Natural killer cell (primary cell): ENCODE measurements at regions not wholly inside any gene's neighbourhood (a gene's known extent, or its start where the extent isn't known, plus 50 kb on each side); places are given as distances from the start of the nearest gene placed in this dataset.

Experiments
- ATAC-seq, 3 donors: fragments of 150-1000 bp in 2 of 3; fragments of 200-7000 bp in 1 of 3; cut with Tn5 transposase; 1 replicate in 1 of 3; 2 replicates in 2 of 3; pipeline ENCODE4 v1.10.0; 2021; ENCODE audit warnings: mild to moderate bottlenecking in 2 of 3, moderate library complexity in 2 of 3
- DNase-seq, 2 donors: peaks; one replicate each; pipeline versions ENCODE4 v3.0.0 to v3.0.0-alpha.2; 2013 to 2021; ENCODE audit warnings: mixed read lengths in 1 of 2
- H3K27ac ChIP-seq: one replicate; pipeline ENCODE4 v1.5.1; 2013; ENCODE audit warnings: mild to moderate bottlenecking, low read length
- H3K27me3 ChIP-seq: one replicate; pipeline ENCODE4 v1.6.1; 2013; ENCODE audit warnings: low read length; ENCODE audit not compliant: control insufficient read depth, insufficient read depth
- H3K36me3 ChIP-seq: one replicate; pipeline ENCODE4 v1.6.1; 2013; ENCODE audit warnings: low read length; ENCODE audit not compliant: control insufficient read depth, insufficient read depth
- H3K4me1 ChIP-seq: one replicate; pipeline ENCODE4 v1.6.1; 2013; ENCODE audit warnings: low read length; ENCODE audit not compliant: control insufficient read depth, insufficient read depth
- H3K4me3 ChIP-seq: one replicate; pipeline ENCODE4 v1.5.1; 2013; ENCODE audit warnings: low read length
- H3K9me3 ChIP-seq: one replicate; pipeline ENCODE4 v1.6.1; 2013; ENCODE audit warnings: low read length; ENCODE audit not compliant: control insufficient read depth, insufficient read depth
- H3K27ac Mint-ChIP-seq, 2 donors: one replicate each; pipeline ENCODE4 v1.8.0; 2022; ENCODE audit warnings: mild to moderate bottlenecking in 2 of 2, mixed read lengths in 2 of 2, moderate library complexity in 1 of 2
- H3K27me3 Mint-ChIP-seq, 2 donors: one replicate each; pipeline ENCODE4 v1.8.0; 2022; ENCODE audit warnings: low read depth in 2 of 2, mixed read lengths in 2 of 2
- H3K36me3 Mint-ChIP-seq: one replicate; pipeline ENCODE4 v1.8.0; 2022; ENCODE audit warnings: mixed read lengths
- H3K4me1 Mint-ChIP-seq, 2 donors: one replicate each; pipeline ENCODE4 v1.8.0; 2022; ENCODE audit warnings: mixed read lengths in 2 of 2
- H3K4me3 Mint-ChIP-seq: one replicate; pipeline ENCODE4 v1.8.0; 2022; ENCODE audit warnings: mild to moderate bottlenecking, moderate library complexity, mixed read lengths
- H3K9me3 Mint-ChIP-seq, 2 donors: one replicate each; pipeline ENCODE4 v1.8.0; 2022; ENCODE audit warnings: mixed read lengths in 2 of 2
- CTCF ChIP-seq: fragments of 200-600 bp; IDR thresholded peaks from one replicate; pipeline ENCODE4 v1.8.0; 2022; ENCODE audit warnings: antibody characterized with exemption
- WGBS: methylation state at CpG from one replicate; pipeline ENCODE4 v1.1.7; 2013; ENCODE audit warnings: missing lambda C conversion rate; ENCODE audit not compliant: insufficient coverage; 5-methylcytosine and 5-hydroxymethylcytosine counted together
- intact Hi-C: fragments of 100-400 bp; cut with micrococcal nuclease; formaldehyde crosslinking; loops from one replicate; pipeline ENCODE4 v1.14.2; 2022

GRCh38 chr1:25089772-25090171, 142.5 kb downstream of the SYF2 start:
- intact Hi-C loops = no loop called here
- Mint-ChIP-seq H3K4me3 (no peak overlapping the region), H3K27me3 (peaks cover 55 to 75% of the 10 kb centered on the region in 2 donors), H3K4me1 (peaks cover 13 to 30% of the 10 kb centered on the region in 2 donors), H3K36me3 (no peaks in the 10 kb centered on the region), H3K27ac (no peak overlapping the region), H3K9me3 (no peaks in the 10 kb centered on the region)
- ATAC-seq = no peak
- Histone ChIP-seq H3K27me3 (peaks cover 5% of the 10 kb centered on the region), H3K4me3 (no peak overlapping the region), H3K27ac (no peak overlapping the region), H3K9me3 (no peaks in the 10 kb centered on the region), H3K36me3 (no peaks in the 10 kb centered on the region), H3K4me1 (peaks cover 19% of the 10 kb centered on the region)
- 85% methylated on average over 5 of the region's 7 CpGs for WGBS
- TF ChIP-seq CTCF = no peak
- DNase-seq = no peak

- intact Hi-C loops = no loop called here
- ATAC-seq = no peak
- peaks cover 5% of the 10 kb centered on the region for H3K27me3 ChIP-seq
- no peaks in the 10 kb centered on the region for H3K9me3 Mint-ChIP-seq
- no peaks in the 10 kb centered on the region for H3K9me3 ChIP-seq
- no peak overlapping the region for H3K27ac Mint-ChIP-seq
- WGBS = 87% methylated on average over 7 of the region's 7 CpGs
- peaks cover 12% of the 10 kb centered on the region for H3K4me1 ChIP-seq
- H3K36me3 Mint-ChIP-seq = no peaks in the 10 kb centered on the region
- H3K27ac ChIP-seq = no peak overlapping the region
- H3K27me3 Mint-ChIP-seq = peaks cover 60 to 75% of the 10 kb centered on the region in 2 donors
- TF ChIP-seq CTCF = no peak
- no peak overlapping the region for H3K4me3 ChIP-seq
- H3K4me3 Mint-ChIP-seq = no peak overlapping the region
- H3K36me3 ChIP-seq = no peaks in the 10 kb centered on the region
- no peak for DNase-seq
- peaks cover 5 to 22% of the 10 kb centered on the region in 2 donors for H3K4me1 Mint-ChIP-seq
Measured at GRCh38 chr1:25088946-25089345, 143.4 kb downstream of the SYF2 start.

- intact Hi-C loops = no loop called here
- 62% methylated on average over 6 of the region's 6 CpGs for WGBS
- Mint-ChIP-seq H3K4me1 (peaks cover 0 to 19% of the 10 kb centered on the region in 2 donors), H3K9me3 (no peaks in the 10 kb centered on the region), H3K27me3 (peaks cover 56 to 75% of the 10 kb centered on the region in 2 donors), H3K36me3 (no peaks in the 10 kb centered on the region), H3K27ac (no peak overlapping the region), H3K4me3 (no peak overlapping the region)
- Histone ChIP-seq H3K4me1 (peaks cover 12% of the 10 kb centered on the region), H3K9me3 (no peaks in the 10 kb centered on the region), H3K36me3 (no peaks in the 10 kb centered on the region), H3K27ac (no peak overlapping the region), H3K27me3 (no peaks in the 10 kb centered on the region), H3K4me3 (no peak overlapping the region)
- ATAC-seq = no peak
- no peak for DNase-seq
- no peak for TF ChIP-seq CTCF
Measured at GRCh38 chr1:25088180-25088701, 144.1 kb downstream of the SYF2 start.

GRCh38 chr1:25086518-25087079, 145.7 kb downstream of the SYF2 start:
- Histone ChIP-seq H3K27ac (no peak overlapping the region), H3K36me3 (no peaks in the 10 kb centered on the region), H3K27me3 (no peaks in the 10 kb centered on the region), H3K9me3 (no peaks in the 10 kb centered on the region), H3K4me1 (peaks cover 6% of the 10 kb centered on the region), H3K4me3 (no peak overlapping the region)
- Mint-ChIP-seq H3K4me1 (peaks cover 0 to 19% of the 10 kb centered on the region in 2 donors), H3K4me3 (no peak overlapping the region), H3K36me3 (no peaks in the 10 kb centered on the region), H3K27ac (no peak overlapping the region), H3K9me3 (no peaks in the 10 kb centered on the region), H3K27me3 (peaks cover 56 to 64% of the 10 kb centered on the region in 2 donors)
- intact Hi-C loops = no loop called here
- WGBS = 82% methylated on average over 3 of the region's 3 CpGs
- no peak for ATAC-seq
- TF ChIP-seq CTCF = no peak
- DNase-seq = no peak
